H1 (cell line): ENCODE measurements at regions not wholly inside any gene's neighbourhood (a gene's known extent, or its start where the extent isn't known, plus 50 kb on each side); places are given as distances from the start of the nearest gene placed in this dataset.

ENCODE experiments used
- CTCF ChIA-PET: fragments of 300-600 bp; sonication (Branson Sonifier 250); formaldehyde crosslinking; loops from one replicate; lab custom pipeline; 2021; ENCODE audit not compliant: partially characterized antibody; lab: Charles Lee
- POLR2A ChIA-PET: fragments of 300-600 bp; sonication (Branson Sonifier 250); formaldehyde crosslinking; loops from one replicate; lab custom pipeline; 2021; ENCODE audit warnings: inconsistent platforms; ENCODE audit not compliant: partially characterized antibody; lab: Charles Lee
- DNase-seq, 2 experiments: peaks; one replicate each; pipeline versions ENCODE4 v3.0.0 to v3.0.0-alpha.2; 2010 to 2022; ENCODE audit warnings: low spot score in 2 of 2, low read depth in 1 of 2, mixed read lengths in 1 of 2
- FAIRE-seq: peaks from 2 replicates; lab custom pipeline; 2011; peaks lifted over from hg19 to GRCh38; lab: Jason Lieb, UNC
- H2AFZ ChIP-seq: 2 replicates; pipeline ENCODE4 v1.8.1; 2012; ENCODE audit warnings: low read length, inconsistent platforms
- H2AK5ac ChIP-seq: 2 replicates; pipeline ENCODE4 v1.6.1; 2013; ENCODE audit warnings: low read depth, low read length
- H2BK120ac ChIP-seq: replicated peaks from 2 replicates; pipeline ENCODE3; 2013; ENCODE audit warnings: low read depth, low read length, inconsistent platforms
- H2BK12ac ChIP-seq: 2 replicates; pipeline ENCODE4 v1.6.1; 2013; ENCODE audit warnings: low read depth, low read length
- H2BK15ac ChIP-seq: 2 replicates; pipeline ENCODE4 v1.6.1; 2013; ENCODE audit warnings: low read length
- H2BK20ac ChIP-seq: 2 replicates; pipeline ENCODE4 v1.6.1; 2013; ENCODE audit warnings: low read length
- H2BK5ac ChIP-seq: 2 replicates; pipeline ENCODE4 v1.6.1; 2013; ENCODE audit warnings: low read depth, low read length
- H3K14ac ChIP-seq: 2 replicates; pipeline ENCODE4 v1.6.1; 2013; ENCODE audit warnings: inconsistent platforms; ENCODE audit not compliant: insufficient read length
- H3K18ac ChIP-seq: 2 replicates; pipeline ENCODE4 v1.6.1; 2013; ENCODE audit warnings: low read length; ENCODE audit errors: extremely low read depth
- H3K23ac ChIP-seq: 2 replicates; pipeline ENCODE4 v1.6.1; 2013; ENCODE audit warnings: inconsistent platforms; ENCODE audit not compliant: insufficient read length
- H3K23me2 ChIP-seq: 2 replicates; pipeline ENCODE4 v1.6.1; 2013; ENCODE audit warnings: low read depth, low read length
- H3K27ac ChIP-seq: 2 replicates; pipeline ENCODE4 v1.6.1; 2011; ENCODE audit warnings: low read depth, low read length, inconsistent platforms
- H3K27me3 ChIP-seq, 4 experiments: replicated peaks in 1 of 4; 1 replicate in 1 of 4; 2 replicates in 3 of 4; pipeline versions ENCODE4 v1.6.1 to v1.8.1; 2011 to 2013; ENCODE audit warnings: low read length in 3 of 4, mild to moderate bottlenecking in 3 of 4, inconsistent platforms in 2 of 4, mixed read lengths in 2 of 4, moderate library complexity in 1 of 4; ENCODE audit not compliant: control insufficient read depth in 3 of 4, insufficient read depth in 3 of 4; ENCODE audit errors: extremely low read depth in 1 of 4
- H3K36me3 ChIP-seq, 4 experiments: 2 replicates each; pipeline versions ENCODE4 v1.6.1 to v1.8.1; 2011 to 2013; ENCODE audit warnings: mild to moderate bottlenecking in 4 of 4, low read length in 3 of 4, moderate library complexity in 2 of 4, control low read depth in 1 of 4, inconsistent platforms in 1 of 4; ENCODE audit not compliant: insufficient read depth in 4 of 4, control insufficient read depth in 2 of 4
- H3K4ac ChIP-seq: replicated peaks from 2 replicates; pipeline ENCODE3; 2013; ENCODE audit warnings: low read length, low read depth, mixed read lengths, inconsistent platforms; ENCODE audit not compliant: insufficient read length
- H3K4me1 ChIP-seq, 4 experiments: replicated peaks in 1 of 4; 1 replicate in 1 of 4; 2 replicates in 3 of 4; pipeline versions ENCODE4 v1.6.1 to v1.8.1; 2011 to 2013; ENCODE audit warnings: low read length in 3 of 4, inconsistent platforms in 2 of 4, mixed read lengths in 1 of 4; ENCODE audit not compliant: insufficient read depth in 4 of 4, control insufficient read depth in 3 of 4
- H3K4me2 ChIP-seq, 2 experiments: 2 replicates each; pipeline versions ENCODE4 v1.6.1 to v1.8.1; 2011 to 2013; ENCODE audit warnings: low read depth in 2 of 2, low read length in 2 of 2, control low read depth in 1 of 2, inconsistent platforms in 1 of 2, mild to moderate bottlenecking in 1 of 2; ENCODE audit not compliant: insufficient read depth in 1 of 2
- H3K4me3 ChIP-seq, 4 experiments: fragments of 200-600, 300-600 bp in 1 of 4; sonication (generic), shearing (Covaris generic), sonication (Bioruptor Twin) in 1 of 4; 2 replicates each; pipeline versions ENCODE4 v1.5.1 to v1.8.1; 2011 to 2016; ENCODE audit warnings: low read length in 4 of 4, low read depth in 3 of 4, control low read depth in 2 of 4, inconsistent platforms in 2 of 4, mild to moderate bottlenecking in 2 of 4, mixed read lengths in 1 of 4, moderate library complexity in 1 of 4; ENCODE audit not compliant: insufficient read depth in 2 of 4; ENCODE audit errors: extremely low read depth in 1 of 4
- H3K56ac ChIP-seq: replicated peaks from 2 replicates; pipeline ENCODE3; 2013; ENCODE audit warnings: low read depth, mild to moderate bottlenecking, mixed read lengths, low read length, inconsistent platforms; ENCODE audit not compliant: insufficient read length
- H3K79me1 ChIP-seq: 2 replicates; pipeline ENCODE4 v1.6.1; 2013; ENCODE audit warnings: low read depth, low read length, control low read depth
- H3K79me2 ChIP-seq, 2 experiments: 2 replicates each; pipeline versions ENCODE4 v1.6.1 to v1.8.1; 2012 to 2013; ENCODE audit warnings: low read length in 2 of 2, mild to moderate bottlenecking in 2 of 2, inconsistent platforms in 1 of 2; ENCODE audit not compliant: insufficient read depth in 2 of 2, control insufficient read depth in 1 of 2
- H3K9ac ChIP-seq, 4 experiments: replicated peaks in 1 of 4; 1 replicate in 1 of 4; 2 replicates in 3 of 4; pipeline versions ENCODE4 v1.6.1 to v1.8.1; 2011 to 2013; ENCODE audit warnings: low read depth in 3 of 4, low read length in 3 of 4, control low read depth in 2 of 4, mild to moderate bottlenecking in 2 of 4, moderate library complexity in 2 of 4, inconsistent platforms in 1 of 4; ENCODE audit errors: extremely low read depth in 1 of 4
- H3K9me3 ChIP-seq, 2 experiments: 2 replicates each; pipeline versions ENCODE4 v1.6.1 to v1.8.1; 2012 to 2013; ENCODE audit warnings: mild to moderate bottlenecking in 2 of 2, moderate library complexity in 2 of 2, control low read depth in 1 of 2, inconsistent platforms in 1 of 2, low read depth in 1 of 2, low read length in 1 of 2, mixed read lengths in 1 of 2; ENCODE audit not compliant: insufficient read depth in 2 of 2
- H4K20me1 ChIP-seq, 2 experiments: replicated peaks in 1 of 2; 2 replicates each; pipeline versions ENCODE3 to v1.8.1; 2011 to 2013; ENCODE audit warnings: inconsistent platforms in 2 of 2, low read length in 2 of 2, mild to moderate bottlenecking in 1 of 2; ENCODE audit not compliant: insufficient read depth in 2 of 2, control insufficient read depth in 1 of 2
- H4K5ac ChIP-seq: 2 replicates; pipeline ENCODE4 v1.6.1; 2013; ENCODE audit warnings: low read length, low read depth, mixed read lengths, inconsistent platforms; ENCODE audit not compliant: insufficient read length
- H4K8ac ChIP-seq: 2 replicates; pipeline ENCODE4 v1.8.0; 2013; ENCODE audit warnings: mild to moderate bottlenecking, moderate library complexity, low read length, inconsistent platforms; ENCODE audit not compliant: insufficient read depth; ENCODE audit errors: extremely low read depth
- H4K91ac ChIP-seq: replicated peaks from 2 replicates; pipeline ENCODE3; 2013; ENCODE audit warnings: low read length, mixed read lengths, inconsistent platforms; ENCODE audit not compliant: insufficient read length
- ASH2L ChIP-seq: fragments of 200-600, 300-600 bp; sonication (generic); IDR thresholded peaks from one replicate; pipeline ENCODE4 v1.7.1; 2017; ENCODE audit warnings: low read length
- ATF2 ChIP-seq: IDR thresholded peaks from 2 replicates; pipeline ENCODE4 v1.6.1; 2012; ENCODE audit warnings: low read length, inconsistent platforms
- BCL11A ChIP-seq, 2 experiments: IDR thresholded peaks; one replicate each; pipeline ENCODE4 v1.6.1; 2011; ENCODE audit warnings: low read depth in 2 of 2, low read length in 2 of 2, mild to moderate bottlenecking in 2 of 2
- HDAC2 ChIP-seq, 2 experiments: fragments of 300-600 bp in 1 of 2; sonication (generic) in 1 of 2; IDR thresholded peaks; 2 replicates each; pipeline ENCODE4 v1.6.1; 2011 to 2012; ENCODE audit warnings: low read depth in 2 of 2, low read length in 2 of 2, mild to moderate bottlenecking in 2 of 2, moderate library complexity in 2 of 2, borderline replicate concordance in 1 of 2, inconsistent platforms in 1 of 2
- RAD21 ChIP-seq, 2 experiments: IDR thresholded peaks in 1 of 2; conservative IDR thresholded peaks in 1 of 2; 2 replicates each; pipeline ENCODE4 v1.6.1; 2011; ENCODE audit warnings: low read depth in 2 of 2, low read length in 2 of 2, improper control_type of control experiment in 1 of 2, inconsistent platforms in 1 of 2, mild to moderate bottlenecking in 1 of 2, moderate library complexity in 1 of 2
- RNF2 ChIP-seq: fragments of 200-900, 300-1000 bp; sonication (generic); IDR thresholded peaks from 2 replicates; pipeline ENCODE4 v1.7.1; 2016; ENCODE audit warnings: borderline replicate concordance, low read depth, mild to moderate bottlenecking, antibody characterized with exemption, low read length; ENCODE audit not compliant: poor library complexity, severe bottlenecking; ENCODE audit errors: missing control alignments
- SIRT6 ChIP-seq: IDR thresholded peaks from one replicate; pipeline ENCODE4 v1.7.1; 2012; ENCODE audit warnings: low read length, inconsistent platforms
- YY1 ChIP-seq: IDR thresholded peaks from 2 replicates; pipeline ENCODE4 v1.6.1; 2011; ENCODE audit warnings: low read depth, mild to moderate bottlenecking, low read length
- WGBS, 2 experiments: shearing (Covaris generic) in 1 of 2; methylation state at CpG; one replicate each; pipeline versions ENCODE4 v1.1.6 to v1.1.7; 2013 to 2015; ENCODE audit warnings: low lambda C conversion rate in 2 of 2, mixed read lengths in 2 of 2, inconsistent platforms in 1 of 2, low coverage in 1 of 2, missing lambda C conversion rate in 1 of 2; ENCODE audit not compliant: insufficient replicate concordance in 2 of 2, insufficient coverage in 1 of 2, insufficient read length in 1 of 2; ENCODE audit errors: extremely low coverage in 1 of 2, missing lambda C conversion rate in 1 of 2; 5-methylcytosine and 5-hydroxymethylcytosine counted together
- TF ChIP-seq, protein P1 (sequence below): IDR thresholded peaks from 2 replicates; pipeline ENCODE4 v1.6.1; 2011; ENCODE audit warnings: low read depth, mild to moderate bottlenecking, low read length; ENCODE audit not compliant: insufficient read depth

GRCh38 chr6:37580176-37580955 lies 80.7 kb upstream of the CCDC167 start:
- Histone ChIP-seq H3K4ac (no peak overlapping the region), H4K91ac (no peak overlapping the region), H3K4me2 (no peak overlapping the region), H3K9ac (no peak overlapping the region), H3K23me2 (no peaks in the 10 kb centered on the region), H3K4me1 (peaks cover 0 to 9% (median 5%) of the 10 kb centered on the region in 4 experiments; a peak in 4 of 7 replicates), H3K9me3 (no peaks in the 10 kb centered on the region), H3K79me1 (no peaks in the 10 kb centered on the region; the same call in 1 of the 2 replicates), H3K36me3 (no peaks in the 10 kb centered on the region), H3K79me2 (no peaks in the 10 kb centered on the region), H2BK12ac (no peak overlapping the region), H3K23ac (no peak overlapping the region), H4K5ac (no peak overlapping the region), H3K56ac (no peak overlapping the region), H2BK120ac (no peak overlapping the region), H3K27ac (no peak overlapping the region), H2BK15ac (no peak overlapping the region), H3K27me3 (no peaks in the 10 kb centered on the region; a peak in 1 of 7 replicates), H3K18ac (no peak overlapping the region), H4K20me1 (peaks cover 0 to 2% of the 10 kb centered on the region in 2 experiments), H3K14ac (no peak overlapping the region), H2BK20ac (no peak overlapping the region), H2BK5ac (no peak overlapping the region), H2AFZ (no peak overlapping the region; the same call in 1 of the 2 replicates), H2AK5ac (no peak overlapping the region), H3K4me3 (no peak overlapping the region), H4K8ac (no peak overlapping the region)
- CTCF ChIA-PET = interaction anchor here (0.6 to 13.8 kb wide), 36 partner anchors 9 to 1485 kb away, joined by 3 to 163 read pairs (median 5); partner anchors contain the start of gene CCDC167
- 81% methylated on average over 11 of the region's 11 CpGs; no CpG with 5 or more reads in 1 of the 2 experiments for WGBS, 2 experiments
- POLR2A ChIA-PET = interaction anchor here (1.1 to 1.2 kb wide), 2 partner anchors 49 to 110 kb away, joined by 3 to 4 read pairs; no protein-coding TSS in a partner anchor
- no peak for DNase-seq
- FAIRE-seq = no peak
- TF ChIP-seq RNF2 (no peak), ASH2L (no peak), HDAC2 (IDR thresholded peaks at IDR 0.05; ENCODE audit: borderline replicate concordance in 1 of 2, low read depth in 2 of 2, low read length in 2 of 2) (no peak), BCL11A (IDR thresholded peaks at IDR 0.05; ENCODE audit: low read depth in 2 of 2, low read length in 2 of 2) (no peak), ATF2 (no peak), RAD21 (IDR thresholded peaks at IDR 0.05 in 1 of 2, conservative IDR thresholded peaks at IDR 0.05 in 1 of 2; ENCODE audit: low read depth in 2 of 2, low read length in 2 of 2) (no peak), YY1 (no peak), SIRT6 (no peak)
- TF ChIP-seq, protein P1, sequence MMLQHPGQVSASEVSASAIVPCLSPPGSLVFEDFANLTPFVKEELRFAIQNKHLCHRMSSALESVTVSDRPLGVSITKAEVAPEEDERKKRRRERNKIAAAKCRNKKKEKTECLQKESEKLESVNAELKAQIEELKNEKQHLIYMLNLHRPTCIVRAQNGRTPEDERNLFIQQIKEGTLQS = no peak
